ENCODE measurements at regions not wholly inside any gene's neighbourhood (a gene's known extent, or its start where the extent isn't known, plus 50 kb on each side); places are given as distances from the start of the nearest gene placed in this dataset.

DNA sequence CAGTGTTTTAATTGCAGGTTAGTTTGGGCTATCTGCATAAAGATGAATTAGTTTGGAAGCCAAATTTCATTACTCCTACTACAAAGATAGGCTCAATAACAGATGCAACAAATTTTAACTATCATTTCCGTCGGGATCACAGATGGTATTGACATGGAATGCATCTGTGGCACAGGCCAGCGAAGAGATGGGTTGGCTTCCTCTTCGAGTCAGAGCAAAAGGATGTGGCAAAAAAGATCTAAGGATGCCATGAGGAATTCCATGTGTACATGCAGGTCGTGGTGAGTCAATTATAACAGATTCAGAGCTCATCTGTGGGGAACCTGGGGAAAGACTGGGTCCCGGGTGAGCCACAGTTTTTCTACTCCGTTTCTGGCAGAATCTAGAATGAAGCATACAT, 83.0 kb upstream of the CITED2 start:
- Histone ChIP-seq H3K27ac (ENCODE audit: low read length) (no peak overlapping the region), H3F3A (ENCODE audit: insufficient read depth, low read length) (no peaks in the 10 kb centered on the region), H3K4me2 (ENCODE audit: low read depth, low read length) (no peak overlapping the region), H4K20me1 (ENCODE audit: insufficient read depth, low read length) (no peaks in the 10 kb centered on the region), H3K36me3 (replicated peaks; ENCODE audit: insufficient read depth, low read length) (no peaks in the 10 kb centered on the region), H3K27me3 (replicated peaks; ENCODE audit: insufficient read depth, low read length) (no peaks in the 10 kb centered on the region), H3K9ac (ENCODE audit: low read length) (no peak overlapping the region), H2AFZ (ENCODE audit: low read length) (no peak overlapping the region), H3K9me2 (replicated peaks; ENCODE audit: insufficient read depth, low read length) (no peaks in the 10 kb centered on the region), H3K4me3 (ENCODE audit: low read length) (no peak overlapping the region), H3K4me1 (ENCODE audit: low read length) (no peaks in the 10 kb centered on the region), H3K9me3 (replicated peaks; ENCODE audit: insufficient read depth, low read length) (no peaks in the 10 kb centered on the region), H3K79me2 (ENCODE audit: low read length) (no peaks in the 10 kb centered on the region)
- no peak for DNase-seq
- TF ChIP-seq, protein P1, sequence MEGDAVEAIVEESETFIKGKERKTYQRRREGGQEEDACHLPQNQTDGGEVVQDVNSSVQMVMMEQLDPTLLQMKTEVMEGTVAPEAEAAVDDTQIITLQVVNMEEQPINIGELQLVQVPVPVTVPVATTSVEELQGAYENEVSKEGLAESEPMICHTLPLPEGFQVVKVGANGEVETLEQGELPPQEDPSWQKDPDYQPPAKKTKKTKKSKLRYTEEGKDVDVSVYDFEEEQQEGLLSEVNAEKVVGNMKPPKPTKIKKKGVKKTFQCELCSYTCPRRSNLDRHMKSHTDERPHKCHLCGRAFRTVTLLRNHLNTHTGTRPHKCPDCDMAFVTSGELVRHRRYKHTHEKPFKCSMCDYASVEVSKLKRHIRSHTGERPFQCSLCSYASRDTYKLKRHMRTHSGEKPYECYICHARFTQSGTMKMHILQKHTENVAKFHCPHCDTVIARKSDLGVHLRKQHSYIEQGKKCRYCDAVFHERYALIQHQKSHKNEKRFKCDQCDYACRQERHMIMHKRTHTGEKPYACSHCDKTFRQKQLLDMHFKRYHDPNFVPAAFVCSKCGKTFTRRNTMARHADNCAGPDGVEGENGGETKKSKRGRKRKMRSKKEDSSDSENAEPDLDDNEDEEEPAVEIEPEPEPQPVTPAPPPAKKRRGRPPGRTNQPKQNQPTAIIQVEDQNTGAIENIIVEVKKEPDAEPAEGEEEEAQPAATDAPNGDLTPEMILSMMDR (IDR thresholded peaks at IDR 0.05; ENCODE audit: low read length), result no peak
- TF ChIP-seq EZH2 (optimal IDR thresholded peaks at IDR 0.05; ENCODE audit: low read depth, low read length) (no peak), EZH2phosphoT487 (IDR thresholded peaks at IDR 0.05; ENCODE audit: low read length) (no peak)

DNA sequence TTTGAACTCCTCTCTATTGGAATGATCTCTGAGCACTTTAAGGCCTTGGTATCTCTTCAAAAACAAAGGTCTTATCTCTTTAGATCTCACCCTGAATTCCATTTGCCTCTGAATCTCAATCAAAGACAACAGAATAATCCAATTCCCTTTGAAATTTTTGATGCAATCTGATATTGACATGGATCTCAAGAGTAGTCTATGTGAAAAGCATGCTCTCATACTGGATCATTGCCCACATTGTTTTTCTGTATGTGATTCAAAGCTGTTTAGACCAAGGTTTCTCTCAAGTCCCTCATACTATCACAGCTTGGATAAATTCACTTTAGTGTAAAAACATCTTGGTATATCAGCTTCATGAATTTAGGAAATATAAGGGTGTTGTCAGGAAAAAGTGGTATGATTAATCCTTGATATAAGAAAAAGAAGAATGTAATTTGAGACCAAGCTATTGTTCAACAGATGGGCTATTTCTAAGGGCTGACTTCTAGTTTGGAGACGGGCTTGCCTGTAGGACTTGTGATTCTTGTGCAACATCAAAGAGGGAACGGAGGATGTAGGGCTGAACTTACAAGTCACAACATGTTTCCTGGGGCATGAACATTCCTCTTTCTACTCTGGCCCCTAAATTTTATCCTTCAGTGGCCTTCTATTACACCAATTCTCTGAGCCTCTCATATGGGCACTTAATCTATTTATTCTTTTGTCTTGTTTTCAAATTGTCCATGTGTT, 77.9 kb upstream of the CITED2 start:
- no peaks in the 10 kb centered on the region for H3K36me3 ChIP-seq (replicated peaks; ENCODE audit: insufficient read depth, low read length)
- no peak overlapping the region for H3K4me3 ChIP-seq (ENCODE audit: low read length)
- H3K27me3 ChIP-seq (replicated peaks; ENCODE audit: insufficient read depth, low read length), result no peaks in the 10 kb centered on the region
- H3F3A ChIP-seq (ENCODE audit: insufficient read depth, low read length), result peaks cover 9% of the 10 kb centered on the region; the same call in 1 of the 2 replicates
- peaks cover 22% of the 10 kb centered on the region for H3K4me1 ChIP-seq (ENCODE audit: low read length)
- H2AFZ ChIP-seq (ENCODE audit: low read length), result no peak overlapping the region
- H3K4me2 ChIP-seq (ENCODE audit: low read depth, low read length), result no peak overlapping the region
- no peak overlapping the region for H3K27ac ChIP-seq (ENCODE audit: low read length)
- H3K79me2 ChIP-seq (ENCODE audit: low read length), result no peaks in the 10 kb centered on the region
- H3K9me3 ChIP-seq (replicated peaks; ENCODE audit: insufficient read depth, low read length), result no peaks in the 10 kb centered on the region
- TF ChIP-seq, protein P1 (IDR thresholded peaks at IDR 0.05; ENCODE audit: low read length), result no peak
- no peak for TF ChIP-seq EZH2phosphoT487 (IDR thresholded peaks at IDR 0.05; ENCODE audit: low read length)
- no peak for TF ChIP-seq EZH2 (optimal IDR thresholded peaks at IDR 0.05; ENCODE audit: low read depth, low read length)
- no peaks in the 10 kb centered on the region for H4K20me1 ChIP-seq (ENCODE audit: insufficient read depth, low read length)
- no peak for DNase-seq
- no peak overlapping the region for H3K9ac ChIP-seq (ENCODE audit: low read length)
- H3K9me2 ChIP-seq (replicated peaks; ENCODE audit: insufficient read depth, low read length), result no peaks in the 10 kb centered on the region

DNA sequence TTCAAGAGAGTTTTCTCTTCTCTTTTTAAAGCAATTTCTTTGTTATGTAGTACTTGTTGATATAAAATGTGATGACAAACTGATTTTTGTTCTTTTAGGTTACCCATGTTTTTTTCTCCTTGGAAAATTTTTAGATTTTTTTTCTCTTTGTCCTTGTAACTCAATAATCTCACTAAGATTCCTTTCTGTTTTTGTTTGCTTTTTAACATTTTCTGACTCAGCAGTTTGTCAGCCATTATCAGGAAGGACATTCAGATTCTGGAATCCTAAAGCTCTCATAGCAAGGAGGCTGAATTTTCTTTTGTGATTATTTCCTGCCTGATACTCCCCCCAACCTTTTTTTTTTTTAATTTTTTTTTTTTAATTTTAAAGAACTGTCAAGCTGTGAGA, 75.2 kb upstream of the CITED2 start:
- H3K4me1 ChIP-seq (ENCODE audit: low read length), result peaks cover 32% of the 10 kb centered on the region
- no peaks in the 10 kb centered on the region for H3K36me3 ChIP-seq (replicated peaks; ENCODE audit: insufficient read depth, low read length)
- H3K79me2 ChIP-seq (ENCODE audit: low read length), result no peaks in the 10 kb centered on the region
- no peak overlapping the region for H3K4me2 ChIP-seq (ENCODE audit: low read depth, low read length)
- no peak overlapping the region for H3K9ac ChIP-seq (ENCODE audit: low read length)
- no peak overlapping the region for H3K4me3 ChIP-seq (ENCODE audit: low read length)
- H3F3A ChIP-seq (ENCODE audit: insufficient read depth, low read length), result peaks cover 9% of the 10 kb centered on the region; the same call in 1 of the 2 replicates
- H3K27ac ChIP-seq (ENCODE audit: low read length), result no peak overlapping the region
- DNase-seq, result no peak
- H3K9me2 ChIP-seq (replicated peaks; ENCODE audit: insufficient read depth, low read length), result no peaks in the 10 kb centered on the region
- TF ChIP-seq, protein P1 (IDR thresholded peaks at IDR 0.05; ENCODE audit: low read length), result no peak
- TF ChIP-seq EZH2 (optimal IDR thresholded peaks at IDR 0.05; ENCODE audit: low read depth, low read length), result no peak
- TF ChIP-seq EZH2phosphoT487 (IDR thresholded peaks at IDR 0.05; ENCODE audit: low read length), result no peak
- H3K27me3 ChIP-seq (replicated peaks; ENCODE audit: insufficient read depth, low read length), result no peaks in the 10 kb centered on the region
- H2AFZ ChIP-seq (ENCODE audit: low read length), result no peak overlapping the region
- no peaks in the 10 kb centered on the region for H4K20me1 ChIP-seq (ENCODE audit: insufficient read depth, low read length)
- H3K9me3 ChIP-seq (replicated peaks; ENCODE audit: insufficient read depth, low read length), result no peaks in the 10 kb centered on the region
